Testis (tissue), 2 donors: ENCODE measurements at regions not wholly inside any gene's neighbourhood (a gene's known extent, or its start where the extent isn't known, plus 50 kb on each side); places are given as distances from the start of the nearest gene placed in this dataset.

Source experiments
- DNase-seq: peaks from one replicate; pipeline ENCODE4 v3.0.0-alpha.2; 2019
- H3K27ac ChIP-seq, 2 donors: fragments of 200-600 bp; sonication (generic); one replicate each; pipeline ENCODE4 v1.5.1; 2019
- H3K27me3 ChIP-seq: fragments of 200-600 bp; sonication (generic); one replicate; pipeline ENCODE4 v1.5.1; 2019
- H3K36me3 ChIP-seq: fragments of 200-600 bp; sonication (generic); one replicate; pipeline ENCODE4 v1.5.1; 2017; ENCODE audit warnings: low read depth; ENCODE audit errors: missing control alignments
- H3K4me1 ChIP-seq: fragments of 200-600 bp; sonication (generic); one replicate; pipeline ENCODE4 v1.5.1; 2019
- H3K4me3 ChIP-seq, 2 donors: fragments of 200-600 bp; sonication (generic); one replicate each; pipeline ENCODE4 v1.5.1; 2017 to 2019
- H3K9me3 ChIP-seq: fragments of 200-600 bp; sonication (generic); one replicate; pipeline ENCODE4 v1.5.1; 2017
- POLR2A ChIP-seq: fragments of 450-650 bp; IDR thresholded peaks from one replicate; pipeline ENCODE4 v1.6.1; 2017; ENCODE audit warnings: antibody characterized with exemption, mild to moderate bottlenecking, moderate library complexity
- WGBS, 2 donors: methylation state at CpG; one replicate each; pipeline ENCODE4 v1.1.5; 2018; 5-methylcytosine and 5-hydroxymethylcytosine counted together
- intact Hi-C: fragments of 100-400 bp; cut with DNase I; formaldehyde crosslinking; loops from one replicate; pipeline ENCODE4 v1.15.1; 2023; ENCODE audit warnings: low total_unique reads
- TF ChIP-seq, protein P1 (sequence below), 3 experiments: fragments of 450-650 bp in 2 of 3; fragments of 200-600 bp in 1 of 3; sonication (generic) in 1 of 3; IDR thresholded peaks; one replicate each; pipeline ENCODE4 v1.5.1; 2016 to 2019; ENCODE audit warnings: antibody characterized with exemption in 3 of 3, mild to moderate bottlenecking in 2 of 3, moderate library complexity in 1 of 3

DNA sequence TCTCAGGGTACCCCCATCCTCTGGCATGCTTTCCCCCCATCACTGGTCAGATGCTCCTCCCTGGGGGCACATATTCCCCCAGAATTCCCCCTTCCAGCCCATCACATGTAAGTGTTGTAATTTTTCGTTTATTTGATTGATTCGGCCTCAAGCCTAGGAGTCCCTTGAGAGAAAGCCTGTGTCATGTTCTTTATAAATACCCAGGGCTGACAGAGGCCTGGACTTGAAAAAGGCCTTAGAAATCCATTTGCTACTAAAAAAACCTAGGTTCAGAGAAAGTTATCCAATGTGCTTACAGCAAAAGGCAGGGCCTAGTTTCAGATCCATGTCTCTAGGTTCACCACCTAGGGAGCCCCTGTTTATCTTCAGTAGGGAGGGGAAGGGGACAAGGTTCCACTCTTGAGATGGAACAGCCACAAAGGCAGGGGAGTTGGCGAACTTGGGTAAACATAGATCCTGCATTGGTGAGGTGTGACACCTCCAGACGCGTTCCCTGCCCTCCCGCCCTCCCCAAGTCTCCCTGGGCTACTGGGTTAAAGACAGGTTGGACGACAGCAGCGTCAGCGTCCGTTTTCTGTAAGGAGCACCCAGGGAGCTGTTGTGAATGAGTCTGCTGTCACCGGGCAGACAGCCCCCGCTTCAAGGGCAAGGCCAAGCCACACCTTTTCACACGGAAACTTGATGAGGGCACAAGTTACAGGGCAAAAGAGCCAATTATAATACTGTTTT lies 147.8 kb downstream of the EN1 start:
- no peaks in the 10 kb centered on the region for H3K27me3 ChIP-seq
- H3K4me3 ChIP-seq, result no peak overlapping the region
- H3K36me3 ChIP-seq, result no peaks in the 10 kb centered on the region
- intact Hi-C loops, result no loop called here
- no peak overlapping the region for H3K27ac ChIP-seq
- H3K4me1 ChIP-seq, result no peaks in the 10 kb centered on the region
- TF ChIP-seq, protein P1, sequence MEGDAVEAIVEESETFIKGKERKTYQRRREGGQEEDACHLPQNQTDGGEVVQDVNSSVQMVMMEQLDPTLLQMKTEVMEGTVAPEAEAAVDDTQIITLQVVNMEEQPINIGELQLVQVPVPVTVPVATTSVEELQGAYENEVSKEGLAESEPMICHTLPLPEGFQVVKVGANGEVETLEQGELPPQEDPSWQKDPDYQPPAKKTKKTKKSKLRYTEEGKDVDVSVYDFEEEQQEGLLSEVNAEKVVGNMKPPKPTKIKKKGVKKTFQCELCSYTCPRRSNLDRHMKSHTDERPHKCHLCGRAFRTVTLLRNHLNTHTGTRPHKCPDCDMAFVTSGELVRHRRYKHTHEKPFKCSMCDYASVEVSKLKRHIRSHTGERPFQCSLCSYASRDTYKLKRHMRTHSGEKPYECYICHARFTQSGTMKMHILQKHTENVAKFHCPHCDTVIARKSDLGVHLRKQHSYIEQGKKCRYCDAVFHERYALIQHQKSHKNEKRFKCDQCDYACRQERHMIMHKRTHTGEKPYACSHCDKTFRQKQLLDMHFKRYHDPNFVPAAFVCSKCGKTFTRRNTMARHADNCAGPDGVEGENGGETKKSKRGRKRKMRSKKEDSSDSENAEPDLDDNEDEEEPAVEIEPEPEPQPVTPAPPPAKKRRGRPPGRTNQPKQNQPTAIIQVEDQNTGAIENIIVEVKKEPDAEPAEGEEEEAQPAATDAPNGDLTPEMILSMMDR (IDR thresholded peaks at IDR 0.05), result no peak
- TF ChIP-seq POLR2A, result no peak
- 57 to 76% methylated on average over 12 to 13 of the region's 13 CpGs for WGBS, 2 donors
- DNase-seq, result no peak
- no peaks in the 10 kb centered on the region for H3K9me3 ChIP-seq

DNA sequence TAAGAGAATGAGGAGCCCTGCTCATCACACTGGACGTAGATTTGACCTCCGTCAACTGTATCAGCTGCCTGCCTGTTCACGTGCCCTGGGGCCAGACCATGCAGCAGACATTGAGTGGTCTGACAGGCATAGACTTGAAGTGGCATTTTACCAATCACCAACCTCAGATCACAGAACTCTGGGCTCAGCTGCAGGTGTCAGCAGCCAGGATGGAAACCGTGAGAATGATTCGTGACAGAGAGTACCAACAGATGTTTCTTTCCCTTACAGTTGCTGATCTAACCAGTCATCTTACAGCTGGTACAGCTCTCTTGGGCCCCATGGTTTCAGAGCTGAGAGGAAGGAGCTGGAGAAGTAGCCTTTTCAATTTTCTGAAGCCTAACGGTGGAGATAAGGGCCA lies 148.9 kb downstream of the EN1 start:
- Histone ChIP-seq H3K36me3 (no peaks in the 10 kb centered on the region), H3K4me1 (no peaks in the 10 kb centered on the region), H3K27me3 (no peaks in the 10 kb centered on the region), H3K9me3 (no peaks in the 10 kb centered on the region), H3K4me3 (no peak overlapping the region), H3K27ac (no peak overlapping the region)
- TF ChIP-seq POLR2A, result no peak
- TF ChIP-seq, protein P1 (IDR thresholded peaks at IDR 0.05), result no peak
- no peak for DNase-seq
- 81 to 92% methylated on average over 6 of the region's 6 CpGs for WGBS, 2 donors
- intact Hi-C loops, result no loop called here

DNA sequence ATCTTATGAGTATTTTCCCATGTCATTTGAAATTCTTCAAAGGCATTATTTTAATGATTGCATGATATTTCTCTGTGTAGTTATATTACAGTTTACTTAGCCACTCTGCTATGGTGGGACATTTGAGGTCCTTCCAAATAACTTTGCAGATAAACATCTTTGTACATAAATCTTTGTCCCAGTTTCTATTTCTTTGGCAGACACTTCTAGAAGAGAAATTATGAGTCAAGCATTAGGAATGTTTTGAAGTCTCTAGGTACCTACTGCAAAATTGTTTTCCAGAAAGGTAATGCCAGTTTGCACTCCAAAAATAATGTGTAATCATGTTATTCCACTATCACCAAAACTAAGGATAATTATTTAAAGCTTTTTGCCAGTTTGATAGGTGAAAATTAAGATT lies 149.7 kb downstream of the EN1 start:
- Histone ChIP-seq H3K27ac (no peak overlapping the region), H3K27me3 (no peaks in the 10 kb centered on the region), H3K36me3 (no peaks in the 10 kb centered on the region), H3K9me3 (no peaks in the 10 kb centered on the region), H3K4me1 (no peaks in the 10 kb centered on the region), H3K4me3 (no peak overlapping the region)
- TF ChIP-seq POLR2A, result no peak
- TF ChIP-seq, protein P1 (IDR thresholded peaks at IDR 0.05), result no peak
- intact Hi-C loops, result no loop called here
- no peak for DNase-seq

DNA sequence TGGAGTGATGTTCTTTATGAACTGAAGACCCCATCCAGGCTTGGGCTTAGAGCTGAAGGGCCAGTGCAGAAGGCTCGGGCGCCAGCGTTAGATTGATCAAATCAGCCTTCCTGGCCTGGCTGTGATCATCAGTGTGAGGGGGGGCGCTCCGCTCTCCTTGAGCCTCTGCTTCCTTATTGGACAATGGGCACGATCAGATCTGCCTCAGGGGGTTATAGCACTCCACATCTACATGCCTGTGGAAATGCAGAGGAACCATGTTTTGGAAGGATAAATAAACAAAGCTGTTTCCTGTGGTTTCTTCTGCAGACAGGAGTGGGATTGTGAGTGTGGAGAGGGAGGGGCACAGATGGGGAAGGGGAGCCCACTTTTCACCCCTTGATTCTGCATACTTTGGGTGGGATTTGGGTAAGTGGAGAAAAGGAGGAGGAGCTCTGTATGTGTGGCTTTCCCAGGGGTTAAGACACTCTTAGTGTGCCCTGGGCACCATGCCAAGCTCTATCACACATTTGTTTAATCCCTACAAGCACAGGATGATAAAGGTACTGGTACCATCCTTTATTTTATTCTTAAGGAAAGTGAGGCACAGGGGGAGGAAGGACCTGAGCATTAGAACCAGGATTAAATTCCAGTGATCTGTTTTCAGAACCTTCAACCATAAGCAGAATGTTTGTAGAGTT lies 150.5 kb downstream of the EN1 start:
- no peak overlapping the region for H3K27ac ChIP-seq
- no peak for DNase-seq
- no peaks in the 10 kb centered on the region for H3K36me3 ChIP-seq
- TF ChIP-seq, protein P1 (IDR thresholded peaks at IDR 0.05), result no peak
- TF ChIP-seq POLR2A, result no peak
- no peaks in the 10 kb centered on the region for H3K27me3 ChIP-seq
- intact Hi-C loops, result no loop called here
- H3K9me3 ChIP-seq, result no peaks in the 10 kb centered on the region
- H3K4me1 ChIP-seq, result no peaks in the 10 kb centered on the region
- H3K4me3 ChIP-seq, result no peak overlapping the region
- 82 to 89% methylated on average over 6 of the region's 6 CpGs for WGBS, 2 donors
